GM12873 (cell line): ENCODE measurements at regions not wholly inside any gene's neighbourhood (a gene's known extent, or its start where the extent isn't known, plus 50 kb on each side); places are given as distances from the start of the nearest gene placed in this dataset.

ENCODE experiments used
- TF ChIP-seq, protein P1 (sequence below): IDR thresholded peaks from 2 replicates; pipeline ENCODE4 v1.5.1; 2012; ENCODE audit warnings: low read depth, mild to moderate bottlenecking, moderate library complexity, low read length, control low read depth; ENCODE audit not compliant: insufficient read depth; ENCODE audit errors: missing control alignments

DNA sequence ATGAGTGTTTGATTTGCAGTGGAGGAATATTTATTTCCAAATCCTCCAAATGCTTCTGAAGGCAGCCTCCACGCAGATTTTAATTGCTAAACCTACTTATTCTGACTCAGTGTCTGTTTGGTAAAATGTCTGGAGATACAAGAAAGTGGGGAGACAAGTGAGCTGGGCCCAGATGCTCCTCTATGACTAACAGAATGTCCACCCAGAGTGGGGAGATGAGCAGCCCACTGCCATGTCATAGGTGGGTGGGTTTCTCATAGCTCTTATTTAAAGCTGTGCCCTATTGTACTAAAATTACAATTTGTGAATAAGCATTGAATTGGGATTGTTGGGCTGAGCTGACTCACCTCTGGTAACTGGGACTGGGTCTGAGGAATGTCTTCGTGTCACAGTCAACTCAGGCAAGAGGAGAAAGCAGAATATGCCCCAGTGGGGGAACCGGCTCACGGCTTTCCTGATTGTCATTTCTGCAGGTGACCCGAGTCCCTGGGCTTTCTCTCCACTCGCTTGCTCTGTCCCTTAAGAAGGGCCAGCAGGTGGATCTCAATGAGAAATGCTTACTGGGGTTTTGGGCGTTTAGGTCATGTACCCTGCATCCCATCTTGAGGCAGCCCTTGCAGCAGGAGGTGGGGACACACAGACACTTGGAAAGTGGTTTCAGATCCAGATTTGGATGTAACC lies 116.3 kb upstream of the SPRED2 start:
- TF ChIP-seq, protein P1, sequence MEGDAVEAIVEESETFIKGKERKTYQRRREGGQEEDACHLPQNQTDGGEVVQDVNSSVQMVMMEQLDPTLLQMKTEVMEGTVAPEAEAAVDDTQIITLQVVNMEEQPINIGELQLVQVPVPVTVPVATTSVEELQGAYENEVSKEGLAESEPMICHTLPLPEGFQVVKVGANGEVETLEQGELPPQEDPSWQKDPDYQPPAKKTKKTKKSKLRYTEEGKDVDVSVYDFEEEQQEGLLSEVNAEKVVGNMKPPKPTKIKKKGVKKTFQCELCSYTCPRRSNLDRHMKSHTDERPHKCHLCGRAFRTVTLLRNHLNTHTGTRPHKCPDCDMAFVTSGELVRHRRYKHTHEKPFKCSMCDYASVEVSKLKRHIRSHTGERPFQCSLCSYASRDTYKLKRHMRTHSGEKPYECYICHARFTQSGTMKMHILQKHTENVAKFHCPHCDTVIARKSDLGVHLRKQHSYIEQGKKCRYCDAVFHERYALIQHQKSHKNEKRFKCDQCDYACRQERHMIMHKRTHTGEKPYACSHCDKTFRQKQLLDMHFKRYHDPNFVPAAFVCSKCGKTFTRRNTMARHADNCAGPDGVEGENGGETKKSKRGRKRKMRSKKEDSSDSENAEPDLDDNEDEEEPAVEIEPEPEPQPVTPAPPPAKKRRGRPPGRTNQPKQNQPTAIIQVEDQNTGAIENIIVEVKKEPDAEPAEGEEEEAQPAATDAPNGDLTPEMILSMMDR, result no peak

DNA sequence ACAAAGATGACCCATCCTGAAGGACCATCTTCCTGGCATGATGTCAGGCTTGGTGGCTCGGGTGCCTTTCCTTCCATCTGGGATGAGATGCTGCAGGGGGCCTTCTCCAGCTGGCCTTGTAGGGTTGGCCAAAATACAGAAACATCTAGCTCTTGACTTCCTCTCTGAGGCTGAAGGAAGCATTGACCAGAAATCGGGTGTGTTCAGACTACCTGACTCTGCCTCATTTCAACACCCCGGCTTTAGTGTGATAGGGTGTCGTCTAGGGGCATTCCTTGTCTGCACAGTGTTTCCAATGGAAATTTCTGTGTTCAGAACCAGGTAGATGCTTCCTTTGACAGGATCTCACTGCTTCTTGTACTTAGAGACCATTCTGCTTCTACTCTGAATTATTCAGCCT lies 115.7 kb upstream of the SPRED2 start:
- TF ChIP-seq, protein P1, result no peak

DNA sequence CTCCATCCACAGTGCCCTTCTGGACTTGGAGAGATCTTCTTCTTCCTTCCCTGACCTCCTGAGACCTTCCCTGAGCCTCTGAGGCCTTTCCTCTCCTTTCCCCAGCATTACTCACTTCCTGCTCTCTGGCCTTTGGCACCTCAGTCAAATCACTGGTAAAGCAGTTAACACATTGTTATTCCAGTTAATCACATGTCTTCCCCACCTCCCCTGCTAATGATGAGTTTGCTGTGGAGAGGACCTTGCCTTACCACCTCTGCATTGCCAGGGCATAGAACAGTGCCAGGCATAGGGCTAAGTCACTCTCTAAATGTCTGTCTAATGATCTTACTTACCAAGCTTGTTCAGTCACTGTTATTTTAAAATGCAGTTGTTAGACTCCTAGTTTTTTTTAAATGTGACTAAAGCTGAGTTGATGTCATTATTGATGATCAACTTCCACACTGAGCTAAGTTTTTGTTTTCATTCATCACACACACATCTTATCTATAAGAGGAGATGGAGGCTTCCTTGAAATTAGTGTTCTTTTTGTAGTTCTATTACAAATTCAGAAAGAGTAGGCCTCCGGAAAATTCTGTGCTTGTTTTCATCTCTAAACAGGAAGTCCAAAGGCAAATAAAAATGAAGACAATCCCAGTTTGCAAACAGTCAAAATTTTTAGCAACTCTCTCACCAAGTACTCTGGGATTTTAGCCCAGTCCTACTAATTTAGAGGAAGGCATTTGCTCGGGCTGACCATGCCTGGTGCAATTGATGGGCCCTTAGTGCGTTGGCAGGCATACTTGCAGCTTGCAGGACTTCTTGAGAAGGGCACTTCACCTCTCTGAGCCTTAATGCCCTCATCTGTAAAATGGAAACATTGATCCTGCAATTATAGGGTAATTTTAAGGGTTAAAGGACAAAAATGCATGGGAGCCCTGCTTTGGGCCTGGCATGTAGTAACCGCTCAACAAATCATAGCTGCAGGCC lies 113.7 kb upstream of the SPRED2 start:
- TF ChIP-seq, protein P1, result no peak

DNA sequence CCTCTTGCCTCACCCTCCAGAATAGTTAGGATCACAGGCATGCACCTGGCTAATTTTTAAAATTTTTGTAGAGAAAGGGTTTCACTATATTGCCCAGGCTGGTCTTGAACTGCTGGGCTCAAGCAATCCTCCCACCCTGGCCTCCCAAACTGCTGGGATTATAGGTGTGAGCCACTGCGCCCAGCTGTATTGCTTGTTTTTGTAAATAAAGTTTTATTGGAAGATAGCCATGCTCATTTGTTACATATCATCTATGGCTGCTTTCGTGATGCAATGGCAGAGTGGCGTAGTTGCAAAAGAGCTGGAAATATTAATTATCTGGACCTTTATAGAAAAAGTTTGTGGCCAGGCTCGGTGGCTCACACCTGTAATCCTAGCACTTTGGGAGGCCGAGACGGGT lies 109.4 kb upstream of the SPRED2 start:
- TF ChIP-seq, protein P1, result no peak

DNA sequence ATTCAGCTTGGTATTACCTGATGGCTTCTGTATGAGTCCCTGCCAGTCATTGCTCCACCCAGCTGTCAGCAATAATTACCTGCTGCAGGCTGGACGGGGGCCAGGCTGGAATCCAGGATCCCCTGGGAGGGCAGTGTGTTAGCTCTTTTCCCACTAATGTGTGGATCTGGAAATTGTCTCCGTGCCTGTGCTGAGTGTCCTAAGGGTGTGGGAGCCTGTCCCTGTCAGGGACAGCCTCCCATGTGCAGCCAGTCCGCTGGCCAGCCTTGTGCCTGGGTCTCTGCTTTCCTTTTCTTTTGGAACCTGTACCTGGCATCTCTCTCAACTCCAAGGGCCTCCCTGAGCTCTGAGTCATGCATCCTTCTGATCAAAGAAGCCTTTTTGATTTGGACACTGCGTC lies 107.2 kb upstream of the SPRED2 start:
- TF ChIP-seq, protein P1, result no peak

DNA sequence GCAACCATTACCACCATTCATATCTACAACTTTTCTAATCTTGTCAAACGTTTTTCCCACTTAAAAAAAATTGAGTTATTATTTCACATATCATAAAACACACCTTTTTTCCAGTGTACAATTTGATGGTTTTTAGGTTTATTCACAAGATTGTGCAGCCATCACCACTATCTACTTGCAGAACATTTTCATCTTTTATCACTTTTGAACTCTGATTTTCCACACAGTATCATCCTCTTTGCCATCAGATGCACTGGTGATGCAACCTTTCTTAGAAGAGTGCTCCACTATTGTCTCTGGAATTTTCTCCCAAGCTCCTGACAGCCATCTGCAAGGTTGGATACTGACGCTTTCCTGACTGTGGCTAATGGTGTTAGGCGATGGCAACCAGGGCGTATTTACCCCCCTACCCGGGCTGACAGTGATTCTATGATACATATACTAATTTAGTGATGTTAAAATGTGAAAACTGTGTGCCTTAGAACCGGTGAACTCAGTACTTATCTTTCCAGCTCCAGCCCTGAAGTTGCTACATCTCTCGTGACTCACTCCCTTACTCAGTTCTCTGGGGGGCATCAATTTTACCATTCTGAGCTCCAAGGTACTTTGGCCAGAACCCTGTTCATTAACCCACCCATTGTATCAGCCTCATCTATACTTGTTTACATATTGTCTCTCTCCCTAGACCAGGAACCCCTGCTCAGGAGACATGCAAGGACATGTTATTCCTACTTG lies 105.4 kb upstream of the SPRED2 start:
- TF ChIP-seq, protein P1, result no peak

DNA sequence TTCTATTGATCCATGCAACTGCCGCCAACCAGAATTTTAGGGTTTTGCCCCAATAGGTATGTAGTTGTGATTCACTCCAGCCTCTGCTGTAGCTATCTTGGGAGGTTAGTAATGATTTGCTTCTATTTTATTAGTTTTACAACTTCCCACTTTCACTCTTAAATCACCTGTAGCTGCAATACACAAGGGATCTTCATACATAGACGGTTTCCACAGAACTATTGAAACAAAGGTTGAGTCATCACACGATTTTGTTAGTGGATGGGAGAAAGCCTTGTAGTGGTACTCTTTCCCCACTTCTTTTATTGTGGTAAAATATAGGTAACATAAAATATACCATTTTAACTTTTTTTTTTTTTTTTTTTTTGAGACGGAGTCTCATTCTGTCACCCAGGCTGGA lies 104.2 kb upstream of the SPRED2 start:
- TF ChIP-seq, protein P1, result no peak
